IPS-20b (cell line): ENCODE measurements at regions not wholly inside any gene's neighbourhood (a gene's known extent, or its start where the extent isn't known, plus 50 kb on each side); places are given as distances from the start of the nearest gene placed in this dataset.
"Not testable (repeated sequence)": the region's sequence is repeated elsewhere in the genome, so short reads cannot be mapped to it uniquely, and the experiment has no call there.

Experiments
- H3K27ac ChIP-seq: one replicate; pipeline ENCODE4 v1.5.1; 2013; ENCODE audit warnings: low read length
- H3K27me3 ChIP-seq: 2 replicates; pipeline ENCODE4 v1.6.1; 2013; ENCODE audit warnings: mild to moderate bottlenecking, low read length, inconsistent platforms; ENCODE audit not compliant: insufficient read depth
- H3K36me3 ChIP-seq: 2 replicates; pipeline ENCODE4 v1.6.1; 2013; ENCODE audit warnings: low read depth, mild to moderate bottlenecking, inconsistent platforms, low read length, moderate library complexity; ENCODE audit not compliant: insufficient read depth
- H3K4me1 ChIP-seq: 2 replicates; pipeline ENCODE4 v1.6.1; 2013; ENCODE audit warnings: mild to moderate bottlenecking, control low read depth, inconsistent platforms, low read length, moderate library complexity; ENCODE audit not compliant: insufficient read depth
- H3K4me3 ChIP-seq: 2 replicates; pipeline ENCODE4 v1.5.1; 2013; ENCODE audit warnings: mild to moderate bottlenecking, low read length, inconsistent platforms
- H3K9ac ChIP-seq: 2 replicates; pipeline ENCODE4 v1.6.1; 2013; ENCODE audit warnings: low read depth, mild to moderate bottlenecking, inconsistent platforms, low read length, moderate library complexity
- H3K9me3 ChIP-seq: 2 replicates; pipeline ENCODE4 v1.6.1; 2013; ENCODE audit warnings: mild to moderate bottlenecking, low read depth, low read length, inconsistent platforms; ENCODE audit not compliant: insufficient read depth

- H3K9me3 ChIP-seq: peaks cover 7% of the 10 kb centered on the region; the same call in 1 of the 2 replicates
- H3K9ac ChIP-seq: no peak overlapping the region
- H3K27me3 ChIP-seq: no peaks in the 10 kb centered on the region
- H3K4me3 ChIP-seq: no peak overlapping the region
- H3K4me1 ChIP-seq: no peaks in the 10 kb centered on the region
- H3K27ac ChIP-seq: no peak overlapping the region
- H3K36me3 ChIP-seq: no peaks in the 10 kb centered on the region
These were observed 234.5 kb downstream of the EMP1 start for GRCh38 chr12:13431041-13431440.

GRCh38 chr12:13428538-13429265, 232.2 kb downstream of the EMP1 start:
- no peak overlapping the region for H3K27ac ChIP-seq
- no peak overlapping the region for H3K4me3 ChIP-seq
- no peaks in the 10 kb centered on the region for H3K36me3 ChIP-seq
- no peak overlapping the region for H3K9ac ChIP-seq
- H3K9me3 ChIP-seq: peaks cover 7% of the 10 kb centered on the region; the same call in 1 of the 2 replicates
- H3K4me1 ChIP-seq: no peaks in the 10 kb centered on the region
- H3K27me3 ChIP-seq: no peaks in the 10 kb centered on the region

- Histone ChIP-seq H3K27ac (no peak overlapping the region), H3K4me3 (no peak overlapping the region), H3K36me3 (no peaks in the 10 kb centered on the region), H3K9ac (no peak overlapping the region), H3K4me1 (no peaks in the 10 kb centered on the region), H3K9me3 (peaks cover 7% of the 10 kb centered on the region; the same call in 1 of the 2 replicates), H3K27me3 (no peaks in the 10 kb centered on the region)
These were observed 229.2 kb downstream of the EMP1 start for GRCh38 chr12:13425766-13426165.

- Histone ChIP-seq H3K27me3 (no peaks in the 10 kb centered on the region), H3K36me3 (no peaks in the 10 kb centered on the region), H3K9me3 (no peaks in the 10 kb centered on the region), H3K27ac (no peak overlapping the region), H3K4me3 (no peak overlapping the region), H3K4me1 (no peaks in the 10 kb centered on the region), H3K9ac (no peak overlapping the region)
These were observed 225.8 kb downstream of the EMP1 start for GRCh38 chr12:13422291-13422690.

GRCh38 chr12:13417516-13417915, 221.0 kb downstream of the EMP1 start:
- Histone ChIP-seq H3K27ac (no peak overlapping the region), H3K4me3 (no peak overlapping the region), H3K9me3 (no peaks in the 10 kb centered on the region)

GRCh38 chr12:13411287-13411686, 214.8 kb downstream of the EMP1 start:
- Histone ChIP-seq H3K4me3 (no peak overlapping the region), H3K9ac (no peak overlapping the region), H3K27me3 (no peaks in the 10 kb centered on the region), H3K4me1 (no peaks in the 10 kb centered on the region), H3K36me3 (no peaks in the 10 kb centered on the region), H3K9me3 (no peaks in the 10 kb centered on the region; the same call in 1 of the 2 replicates), H3K27ac (no peak overlapping the region)

More at GRCh38 chr12:13417516-13417915, 221.0 kb downstream of the EMP1 start:
- no peaks in the 10 kb centered on the region for H3K4me1 ChIP-seq
- H3K36me3 ChIP-seq: no peaks in the 10 kb centered on the region
- no peaks in the 10 kb centered on the region for H3K27me3 ChIP-seq
- H3K9ac ChIP-seq: no peak overlapping the region

GRCh38 chr12:13405961-13406703, 209.6 kb downstream of the EMP1 start:
- H3K9me3 ChIP-seq: no peaks in the 10 kb centered on the region; the same call in 1 of the 2 replicates
- no peaks in the 10 kb centered on the region for H3K27me3 ChIP-seq

GRCh38 chr12:13404631-13405473, 208.3 kb downstream of the EMP1 start:
- H3K36me3 ChIP-seq: no peaks in the 10 kb centered on the region
- H3K27me3 ChIP-seq: no peaks in the 10 kb centered on the region
- H3K4me1 ChIP-seq: no peaks in the 10 kb centered on the region
- H3K27ac ChIP-seq: no peak overlapping the region
- H3K9ac ChIP-seq: no peak overlapping the region
- no peaks in the 10 kb centered on the region for H3K9me3 ChIP-seq
- no peak overlapping the region for H3K4me3 ChIP-seq

More at GRCh38 chr12:13405961-13406703, 209.6 kb downstream of the EMP1 start:
- H3K36me3 ChIP-seq: no peaks in the 10 kb centered on the region
- no peak overlapping the region for H3K9ac ChIP-seq
- H3K4me3 ChIP-seq: no peak overlapping the region
- no peak overlapping the region for H3K27ac ChIP-seq
- no peaks in the 10 kb centered on the region for H3K4me1 ChIP-seq

GRCh38 chr12:13404111-13404628, 207.6 kb downstream of the EMP1 start:
- Histone ChIP-seq H3K9ac (no peak overlapping the region), H3K36me3 (no peaks in the 10 kb centered on the region), H3K27me3 (no peaks in the 10 kb centered on the region), H3K4me3 (no peak overlapping the region), H3K9me3 (no peaks in the 10 kb centered on the region), H3K27ac (no peak overlapping the region), H3K4me1 (no peaks in the 10 kb centered on the region)

- H3K9ac ChIP-seq, H3K4me1 ChIP-seq, H3K9me3 ChIP-seq, H3K36me3 ChIP-seq, H3K27me3 ChIP-seq, H3K4me3 ChIP-seq, H3K27ac ChIP-seq: not testable (repeated sequence)
These were observed 194.8 kb downstream of the EMP1 start for GRCh38 chr12:13391375-13391774.

GRCh38 chr12:13390918-13391317, 194.4 kb downstream of the EMP1 start:
- Histone ChIP-seq H3K27me3 (no peaks in the 10 kb centered on the region), H3K4me3 (no peak overlapping the region), H3K4me1 (no peaks in the 10 kb centered on the region), H3K27ac (no peak overlapping the region), H3K36me3 (no peaks in the 10 kb centered on the region), H3K9me3 (no peaks in the 10 kb centered on the region), H3K9ac (no peak overlapping the region)
